H9 (cell line): ENCODE measurements at regions not wholly inside any gene's neighbourhood (a gene's known extent, or its start where the extent isn't known, plus 50 kb on each side); places are given as distances from the start of the nearest gene placed in this dataset.

ENCODE experiments used
- DNase-seq: peaks from one replicate; pipeline ENCODE4 v3.0.0-alpha.2; 2017
- H2AFZ ChIP-seq: one replicate; pipeline ENCODE4 v1.6.1; 2013; ENCODE audit warnings: mild to moderate bottlenecking, low read length, control low read depth, moderate library complexity
- H2AK5ac ChIP-seq: 2 replicates; pipeline ENCODE4 v1.6.1; 2013; ENCODE audit warnings: low read length, control low read depth, mixed read lengths; ENCODE audit not compliant: insufficient read length
- H2BK120ac ChIP-seq: one replicate; pipeline ENCODE4 v1.6.1; 2013; ENCODE audit warnings: low read depth, mild to moderate bottlenecking, low read length, control low read depth, inconsistent platforms; ENCODE audit not compliant: poor library complexity, severe bottlenecking
- H2BK12ac ChIP-seq: 2 replicates; pipeline ENCODE4 v1.6.1; 2013; ENCODE audit warnings: low read length, control low read depth, mixed read lengths, low read depth; ENCODE audit not compliant: insufficient read length
- H2BK15ac ChIP-seq: 2 replicates; pipeline ENCODE4 v1.6.1; 2013; ENCODE audit warnings: low read depth, low read length, control low read depth
- H2BK20ac ChIP-seq: one replicate; pipeline ENCODE4 v1.6.1; 2013; ENCODE audit warnings: low read depth, mild to moderate bottlenecking, low read length, control low read depth, inconsistent platforms; ENCODE audit not compliant: poor library complexity, severe bottlenecking
- H2BK5ac ChIP-seq: 2 replicates; pipeline ENCODE4 v1.6.1; 2013; ENCODE audit warnings: low read length, control low read depth, mixed read lengths; ENCODE audit not compliant: insufficient read length
- H3K14ac ChIP-seq: 2 replicates; pipeline ENCODE4 v1.6.1; 2013; ENCODE audit warnings: low read length, control low read depth; ENCODE audit not compliant: insufficient read depth
- H3K18ac ChIP-seq: 2 replicates; pipeline ENCODE4 v1.6.1; 2013; ENCODE audit warnings: low read depth, mild to moderate bottlenecking, mixed read lengths, low read length, control low read depth; ENCODE audit not compliant: insufficient read length
- H3K23ac ChIP-seq: 2 replicates; pipeline ENCODE4 v1.6.1; 2013; ENCODE audit warnings: low read length, control low read depth, mixed read lengths, low read depth; ENCODE audit not compliant: insufficient read length
- H3K23me2 ChIP-seq: 2 replicates; pipeline ENCODE4 v1.6.1; 2013; ENCODE audit warnings: low read depth, mild to moderate bottlenecking, mixed read lengths, low read length, control low read depth; ENCODE audit not compliant: insufficient read length, poor library complexity, severe bottlenecking
- H3K27ac ChIP-seq: 2 replicates; pipeline ENCODE4 v1.5.1; 2013; ENCODE audit warnings: low read length, control low read depth, mixed read lengths, low read depth; ENCODE audit not compliant: insufficient read length
- H3K27me3 ChIP-seq: 2 replicates; pipeline ENCODE4 v1.6.1; 2013; ENCODE audit warnings: low read length, control low read depth, inconsistent platforms; ENCODE audit not compliant: insufficient read depth
- H3K4ac ChIP-seq: 2 replicates; pipeline ENCODE4 v1.6.1; 2013; ENCODE audit warnings: low read depth, mild to moderate bottlenecking, control low read depth, inconsistent platforms, low read length, moderate library complexity
- H3K4me1 ChIP-seq: 2 replicates; pipeline ENCODE4 v1.6.1; 2013; ENCODE audit warnings: low read length, control low read depth, inconsistent platforms; ENCODE audit not compliant: insufficient read depth
- H3K4me2 ChIP-seq: 2 replicates; pipeline ENCODE4 v1.6.1; 2013; ENCODE audit warnings: low read length, control low read depth, mixed read lengths; ENCODE audit not compliant: insufficient read length, insufficient read depth
- H3K56ac ChIP-seq: 2 replicates; pipeline ENCODE4 v1.6.1; 2013; ENCODE audit warnings: low read depth, mild to moderate bottlenecking, mixed read lengths, low read length, control low read depth; ENCODE audit not compliant: insufficient read length
- H3K79me1 ChIP-seq: 2 replicates; pipeline ENCODE4 v1.6.1; 2013; ENCODE audit warnings: low read depth, mild to moderate bottlenecking, moderate library complexity, low read length, control low read depth, inconsistent platforms; ENCODE audit not compliant: insufficient read depth, poor library complexity, severe bottlenecking
- H3K79me2 ChIP-seq: 2 replicates; pipeline ENCODE4 v1.6.1; 2013; ENCODE audit warnings: low read length, control low read depth, inconsistent platforms; ENCODE audit not compliant: insufficient read depth
- H3K9ac ChIP-seq: 2 replicates; pipeline ENCODE4 v1.6.1; 2013; ENCODE audit warnings: low read length, control low read depth, mixed read lengths; ENCODE audit not compliant: insufficient read length; ENCODE audit errors: extremely low read depth
- H3K9me3 ChIP-seq: one replicate; pipeline ENCODE4 v1.6.1; 2013; ENCODE audit warnings: low read depth, low read length, inconsistent platforms; ENCODE audit not compliant: control insufficient read depth
- H3T11ph ChIP-seq: one replicate; pipeline ENCODE4 v1.6.1; 2013; ENCODE audit warnings: mild to moderate bottlenecking, low read length, control low read depth, inconsistent platforms
- H4K20me1 ChIP-seq: one replicate; pipeline ENCODE4 v1.6.1; 2013; ENCODE audit not compliant: control insufficient read depth, insufficient read length, insufficient read depth
- H4K5ac ChIP-seq: 2 replicates; pipeline ENCODE4 v1.6.1; 2013; ENCODE audit warnings: low read depth, mild to moderate bottlenecking, mixed read lengths, low read length, control low read depth; ENCODE audit not compliant: insufficient read length
- H4K8ac ChIP-seq: replicated peaks from 2 replicates; pipeline ENCODE4 v1.6.1; 2013; ENCODE audit warnings: low read length, control low read depth, mixed read lengths, low read depth; ENCODE audit not compliant: insufficient read length
- H4K91ac ChIP-seq: 2 replicates; pipeline ENCODE4 v1.6.1; 2013; ENCODE audit warnings: low read depth, mild to moderate bottlenecking, moderate library complexity, mixed read lengths, low read length, control low read depth; ENCODE audit not compliant: insufficient read length
- H3K27ac Mint-ChIP-seq, 3 experiments: 2 replicates in 2 of 3; 3 replicates in 1 of 3; pipeline ENCODE4 v1.8.0; 2020 to 2021; ENCODE audit warnings: mixed read lengths in 3 of 3, mild to moderate bottlenecking in 1 of 3, moderate library complexity in 1 of 3
- H3K27me3 Mint-ChIP-seq: 2 replicates; pipeline ENCODE4 v1.8.0; 2021; ENCODE audit warnings: low read depth, mild to moderate bottlenecking, moderate library complexity, mixed read lengths
- H3K36me3 Mint-ChIP-seq, 3 experiments: 2 replicates in 2 of 3; 3 replicates in 1 of 3; pipeline ENCODE4 v1.8.0; 2020 to 2021; ENCODE audit warnings: low read depth in 3 of 3, mixed read lengths in 3 of 3; ENCODE audit not compliant: insufficient read depth in 1 of 3
- H3K4me1 Mint-ChIP-seq, 2 experiments: 2 replicates each; pipeline ENCODE4 v1.8.0; 2020; ENCODE audit warnings: mixed read lengths in 2 of 2
- H3K4me3 Mint-ChIP-seq, 2 experiments: 2 replicates in 1 of 2; 3 replicates in 1 of 2; pipeline ENCODE4 v1.8.0; 2020 to 2021; ENCODE audit warnings: mild to moderate bottlenecking in 2 of 2, mixed read lengths in 2 of 2, moderate library complexity in 1 of 2
- H3K9me3 Mint-ChIP-seq, 2 experiments: 2 replicates in 1 of 2; 3 replicates in 1 of 2; pipeline ENCODE4 v1.8.0; 2020; ENCODE audit warnings: mild to moderate bottlenecking in 2 of 2, mixed read lengths in 2 of 2, moderate library complexity in 1 of 2
- CTCF ChIP-seq: fragments of 200-600 bp; sonication (generic); conservative IDR thresholded peaks from 3 replicates; pipeline ENCODE4 v1.8.0; 2021; ENCODE audit warnings: antibody characterized with exemption, mild to moderate bottlenecking
- WGBS: extraction: QIAGEN DNeasy Blood & Tissue Kit; methylation state at CpG from one replicate; pipeline ENCODE4 v1.1.7; 2013; ENCODE audit warnings: missing lambda C conversion rate, low lambda C conversion rate, mixed read lengths; ENCODE audit not compliant: insufficient read length; ENCODE audit errors: extremely low coverage; 5-methylcytosine and 5-hydroxymethylcytosine counted together

DNA sequence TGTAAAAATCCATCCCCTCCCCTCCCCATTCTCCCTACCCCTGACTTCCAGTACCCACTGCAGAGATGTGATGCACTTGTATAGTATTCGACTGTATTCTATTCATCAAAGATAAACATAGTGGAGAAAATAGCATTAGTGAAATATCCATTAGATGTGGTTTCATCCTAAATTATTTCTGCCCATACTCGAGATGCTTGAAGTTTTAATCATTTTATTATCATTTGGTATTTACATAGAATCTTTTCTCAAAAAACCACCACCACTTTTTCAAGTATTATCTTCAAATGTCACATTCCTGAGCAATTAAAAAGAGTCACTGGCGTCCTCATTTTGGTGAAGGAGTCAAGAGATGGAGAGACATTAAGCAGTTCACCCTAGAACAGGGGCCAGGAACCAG is 181.9 kb downstream of the HAO1 start:
- H2AK5ac ChIP-seq = no peak overlapping the region
- DNase-seq = no peak
- no CpG with 5 or more reads among the region's 3 CpGs for WGBS
- Mint-ChIP-seq H3K27ac (no peak overlapping the region), H3K36me3 (no peaks in the 10 kb centered on the region; a peak in 1 of 7 replicates), H3K4me1 (no peaks in the 10 kb centered on the region), H3K9me3 (no peaks in the 10 kb centered on the region), H3K4me3 (no peak overlapping the region), H3K27me3 (no peaks in the 10 kb centered on the region)
- H3K4ac ChIP-seq = no peak overlapping the region
- H4K5ac ChIP-seq = no peak overlapping the region
- H3K9me3 ChIP-seq = no peaks in the 10 kb centered on the region
- H3K79me2 ChIP-seq = no peaks in the 10 kb centered on the region
- no peak overlapping the region for H2BK20ac ChIP-seq
- no peaks in the 10 kb centered on the region for H4K20me1 ChIP-seq
- no peaks in the 10 kb centered on the region for H3K79me1 ChIP-seq
- no peak overlapping the region for H2BK12ac ChIP-seq
- H3K23me2 ChIP-seq = no peaks in the 10 kb centered on the region
- H2BK5ac ChIP-seq = no peak overlapping the region
- no peak for TF ChIP-seq CTCF
- no peak overlapping the region for H3K9ac ChIP-seq
- H4K8ac ChIP-seq = no peak overlapping the region
- no peak overlapping the region for H3K4me2 ChIP-seq
- no peak overlapping the region for H4K91ac ChIP-seq
- no peak overlapping the region for H3K14ac ChIP-seq
- no peak overlapping the region for H3T11ph ChIP-seq
- no peak overlapping the region for H2BK120ac ChIP-seq
- H3K18ac ChIP-seq = no peak overlapping the region
- H3K23ac ChIP-seq = no peak overlapping the region
- H3K27ac ChIP-seq = no peak overlapping the region
- no peaks in the 10 kb centered on the region for H3K27me3 ChIP-seq
- H2AFZ ChIP-seq = no peak overlapping the region
- no peaks in the 10 kb centered on the region for H3K4me1 ChIP-seq
- H3K56ac ChIP-seq = no peak overlapping the region
- H2BK15ac ChIP-seq = no peak overlapping the region
